GM13976 (cell line): ENCODE measurements at regions not wholly inside any gene's neighbourhood (a gene's known extent, or its start where the extent isn't known, plus 50 kb on each side); places are given as distances from the start of the nearest gene placed in this dataset.

ENCODE experiments used
- DNase-seq: peaks from one replicate; pipeline ENCODE4 v3.0.0; 2012; ENCODE audit warnings: low spot score
- in situ Hi-C: fragments of 300-500 bp; cut with MboI; formaldehyde crosslinking; loops from one replicate; pipeline ENCODE4 v1.12.0; 2022; ENCODE audit warnings: low sequenced_read_pairs, mixed read lengths, inconsistent platforms; ENCODE audit not compliant: unreplicated experiment
- TF ChIP-seq, protein P1 (sequence below): IDR thresholded peaks from 2 replicates; pipeline ENCODE4 v1.5.1; 2012; ENCODE audit warnings: borderline replicate concordance, mild to moderate bottlenecking; ENCODE audit not compliant: insufficient read depth; ENCODE audit errors: extremely low read depth, missing control alignments, control extremely low read depth

DNA sequence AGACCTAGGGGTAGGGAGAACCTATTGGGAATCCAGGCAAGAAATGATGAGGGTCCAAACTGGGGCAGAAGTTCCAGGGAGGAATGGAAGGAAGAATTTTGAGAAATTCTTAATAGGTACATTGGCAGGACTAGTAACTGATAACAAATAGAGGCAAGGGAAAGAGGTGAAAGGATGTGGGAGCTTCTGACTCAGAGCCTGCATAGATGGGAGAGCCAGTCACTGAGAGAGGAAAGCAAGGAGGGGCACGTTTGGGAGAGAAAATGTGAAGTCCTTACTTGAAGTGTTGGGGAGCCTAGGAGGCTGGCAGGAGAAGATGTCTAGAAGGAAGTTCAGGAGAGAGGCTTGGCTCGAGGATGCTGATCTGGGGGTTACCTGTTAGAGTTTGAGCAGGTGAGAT is 104.6 kb upstream of the NCAM1 start:
- TF ChIP-seq, protein P1, sequence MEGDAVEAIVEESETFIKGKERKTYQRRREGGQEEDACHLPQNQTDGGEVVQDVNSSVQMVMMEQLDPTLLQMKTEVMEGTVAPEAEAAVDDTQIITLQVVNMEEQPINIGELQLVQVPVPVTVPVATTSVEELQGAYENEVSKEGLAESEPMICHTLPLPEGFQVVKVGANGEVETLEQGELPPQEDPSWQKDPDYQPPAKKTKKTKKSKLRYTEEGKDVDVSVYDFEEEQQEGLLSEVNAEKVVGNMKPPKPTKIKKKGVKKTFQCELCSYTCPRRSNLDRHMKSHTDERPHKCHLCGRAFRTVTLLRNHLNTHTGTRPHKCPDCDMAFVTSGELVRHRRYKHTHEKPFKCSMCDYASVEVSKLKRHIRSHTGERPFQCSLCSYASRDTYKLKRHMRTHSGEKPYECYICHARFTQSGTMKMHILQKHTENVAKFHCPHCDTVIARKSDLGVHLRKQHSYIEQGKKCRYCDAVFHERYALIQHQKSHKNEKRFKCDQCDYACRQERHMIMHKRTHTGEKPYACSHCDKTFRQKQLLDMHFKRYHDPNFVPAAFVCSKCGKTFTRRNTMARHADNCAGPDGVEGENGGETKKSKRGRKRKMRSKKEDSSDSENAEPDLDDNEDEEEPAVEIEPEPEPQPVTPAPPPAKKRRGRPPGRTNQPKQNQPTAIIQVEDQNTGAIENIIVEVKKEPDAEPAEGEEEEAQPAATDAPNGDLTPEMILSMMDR: no peak
- no peak for DNase-seq
- in situ Hi-C loops: no loop called here

DNA sequence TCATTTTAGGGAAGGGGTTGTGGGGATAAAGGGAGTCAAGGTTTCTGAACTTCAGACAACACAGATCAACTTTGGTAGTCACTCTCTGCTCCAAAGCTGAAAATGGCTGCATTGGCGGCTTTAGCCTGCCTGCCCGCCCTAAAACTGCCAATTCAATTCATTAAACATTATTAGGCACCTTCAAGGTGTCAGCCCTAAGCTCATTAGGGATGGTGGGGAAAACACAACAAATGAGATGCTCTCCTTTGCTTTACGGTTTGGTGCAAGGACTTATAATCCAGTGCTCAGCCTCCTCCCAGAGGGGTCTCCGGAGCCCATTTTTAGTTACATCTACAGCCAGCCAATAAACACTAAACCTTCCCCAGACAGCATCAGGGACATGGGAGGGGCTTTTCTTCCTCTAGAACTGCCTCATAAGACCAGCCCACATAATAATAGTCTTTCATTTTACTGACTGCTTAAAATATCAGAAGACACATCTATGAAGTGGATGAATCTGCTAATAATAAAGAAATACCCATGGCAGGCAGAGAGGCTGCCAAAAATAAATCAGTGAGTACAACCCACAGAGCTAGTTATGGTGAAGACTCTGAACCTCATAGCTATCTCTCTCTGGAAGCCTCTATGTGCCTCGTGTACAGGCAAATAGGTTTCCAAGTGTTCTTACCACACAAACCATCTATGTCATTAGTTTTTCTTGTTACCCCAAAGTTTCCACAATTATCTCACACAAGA is 102.8 kb upstream of the NCAM1 start:
- TF ChIP-seq, protein P1: no peak
- in situ Hi-C loops: no loop called here
- no peak for DNase-seq

DNA sequence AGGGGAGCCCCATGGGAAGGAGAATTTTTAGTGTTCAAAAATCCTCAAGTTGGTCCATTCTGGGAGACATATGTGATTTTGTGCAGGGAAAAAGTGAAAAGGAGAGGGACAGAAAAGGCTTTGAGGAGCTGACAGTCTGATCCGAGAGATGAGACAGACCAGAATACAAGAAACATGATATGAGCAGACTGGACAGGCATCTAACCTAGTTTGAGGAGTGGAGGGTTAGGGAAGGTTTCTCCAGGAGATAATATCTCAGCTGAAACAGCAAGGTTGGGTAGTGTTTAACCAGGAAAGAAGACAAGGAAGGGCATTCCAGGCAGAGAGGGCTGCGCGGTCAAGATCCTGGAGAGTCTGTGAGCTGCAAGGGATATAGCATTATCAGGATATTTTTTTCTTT is 101.4 kb upstream of the NCAM1 start:
- in situ Hi-C loops: no loop called here
- TF ChIP-seq, protein P1: no peak

DNA sequence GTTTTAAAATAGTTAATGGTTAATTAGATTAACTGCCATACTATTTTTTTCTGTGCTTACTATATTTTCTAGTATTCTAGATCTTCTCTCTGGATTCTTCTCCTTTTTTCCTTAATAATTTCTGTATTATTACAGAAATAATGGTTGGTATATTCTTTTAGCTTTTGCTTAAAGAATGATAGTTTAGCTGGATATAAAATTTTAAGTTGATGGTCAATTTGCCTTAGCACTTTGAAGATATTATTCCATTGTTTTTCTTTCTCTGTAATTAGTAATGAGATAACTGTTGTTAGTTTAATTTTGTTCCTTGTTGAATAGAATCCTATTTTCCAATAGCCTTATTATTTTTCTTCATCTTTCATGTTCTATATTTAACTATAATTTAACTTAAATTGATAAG is 99.9 kb upstream of the NCAM1 start:
- TF ChIP-seq, protein P1: no peak
- no peak for DNase-seq
- in situ Hi-C loops: no loop called here

More for the DNA sequence above, 101.4 kb upstream of the NCAM1 start:
- no peak for DNase-seq

DNA sequence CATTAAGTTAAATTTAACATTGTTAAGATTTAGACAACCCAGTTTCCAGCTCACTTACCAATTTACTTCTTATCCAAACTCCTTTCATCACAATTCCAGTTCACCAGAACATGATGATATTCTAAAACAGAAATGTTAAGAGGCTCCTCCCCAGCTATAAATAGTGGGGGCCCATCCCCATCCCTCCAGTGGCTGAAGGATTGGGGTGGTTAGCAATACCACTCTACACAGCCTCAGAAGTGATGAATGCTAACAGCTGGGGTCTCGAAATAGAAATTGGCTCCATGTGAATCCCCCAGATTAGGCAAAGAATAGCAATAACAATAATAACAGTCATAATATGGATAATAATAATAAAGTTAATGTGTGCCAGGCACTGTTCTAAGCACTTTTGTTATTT is 97.9 kb upstream of the NCAM1 start:
- in situ Hi-C loops: no loop called here
- TF ChIP-seq, protein P1: no peak
- DNase-seq: no peak

DNA sequence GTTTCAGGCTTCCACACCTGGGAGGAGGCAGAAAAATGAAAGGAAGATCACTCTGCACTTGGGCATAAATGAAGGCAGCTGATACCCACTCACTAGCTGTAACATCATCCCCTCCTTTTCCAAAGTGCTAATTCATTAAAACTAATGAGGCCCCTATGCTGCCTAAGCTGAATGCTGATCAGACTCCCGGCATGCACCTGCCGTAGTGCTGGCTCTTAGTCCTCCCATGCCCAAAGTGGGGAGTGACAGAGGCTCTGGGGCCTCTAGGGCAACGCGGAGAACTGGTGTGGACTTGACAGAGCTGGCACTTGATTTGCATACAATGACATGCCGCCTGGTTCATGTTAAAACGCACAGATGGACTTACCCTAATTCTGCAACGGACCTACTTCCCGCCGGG is 96.5 kb upstream of the NCAM1 start:
- in situ Hi-C loops: no loop called here
- TF ChIP-seq, protein P1: no peak
- DNase-seq: no peak
